H1 (cell line): ENCODE measurements at regions not wholly inside any gene's neighbourhood (a gene's known extent, or its start where the extent isn't known, plus 50 kb on each side); places are given as distances from the start of the nearest gene placed in this dataset.

ENCODE experiments used
- CTCF ChIA-PET: fragments of 300-600 bp; sonication (Branson Sonifier 250); formaldehyde crosslinking; loops from one replicate; lab custom pipeline; 2021; ENCODE audit not compliant: partially characterized antibody; lab: Charles Lee
- POLR2A ChIA-PET: fragments of 300-600 bp; sonication (Branson Sonifier 250); formaldehyde crosslinking; loops from one replicate; lab custom pipeline; 2021; ENCODE audit warnings: inconsistent platforms; ENCODE audit not compliant: partially characterized antibody; lab: Charles Lee
- DNase-seq, 2 experiments: peaks; one replicate each; pipeline versions ENCODE4 v3.0.0 to v3.0.0-alpha.2; 2010 to 2022; ENCODE audit warnings: low spot score in 2 of 2, low read depth in 1 of 2, mixed read lengths in 1 of 2
- FAIRE-seq: peaks from 2 replicates; lab custom pipeline; 2011; peaks lifted over from hg19 to GRCh38; lab: Jason Lieb, UNC
- H2AFZ ChIP-seq: 2 replicates; pipeline ENCODE4 v1.8.1; 2012; ENCODE audit warnings: low read length, inconsistent platforms
- H2AK5ac ChIP-seq: 2 replicates; pipeline ENCODE4 v1.6.1; 2013; ENCODE audit warnings: low read depth, low read length
- H2BK120ac ChIP-seq: replicated peaks from 2 replicates; pipeline ENCODE3; 2013; ENCODE audit warnings: low read depth, low read length, inconsistent platforms
- H2BK12ac ChIP-seq: 2 replicates; pipeline ENCODE4 v1.6.1; 2013; ENCODE audit warnings: low read depth, low read length
- H2BK15ac ChIP-seq: 2 replicates; pipeline ENCODE4 v1.6.1; 2013; ENCODE audit warnings: low read length
- H2BK20ac ChIP-seq: 2 replicates; pipeline ENCODE4 v1.6.1; 2013; ENCODE audit warnings: low read length
- H2BK5ac ChIP-seq: 2 replicates; pipeline ENCODE4 v1.6.1; 2013; ENCODE audit warnings: low read depth, low read length
- H3K14ac ChIP-seq: 2 replicates; pipeline ENCODE4 v1.6.1; 2013; ENCODE audit warnings: inconsistent platforms; ENCODE audit not compliant: insufficient read length
- H3K18ac ChIP-seq: 2 replicates; pipeline ENCODE4 v1.6.1; 2013; ENCODE audit warnings: low read length; ENCODE audit errors: extremely low read depth
- H3K23ac ChIP-seq: 2 replicates; pipeline ENCODE4 v1.6.1; 2013; ENCODE audit warnings: inconsistent platforms; ENCODE audit not compliant: insufficient read length
- H3K23me2 ChIP-seq: 2 replicates; pipeline ENCODE4 v1.6.1; 2013; ENCODE audit warnings: low read depth, low read length
- H3K27ac ChIP-seq: 2 replicates; pipeline ENCODE4 v1.6.1; 2011; ENCODE audit warnings: low read depth, low read length, inconsistent platforms
- H3K27me3 ChIP-seq, 4 experiments: replicated peaks in 1 of 4; 1 replicate in 1 of 4; 2 replicates in 3 of 4; pipeline versions ENCODE4 v1.6.1 to v1.8.1; 2011 to 2013; ENCODE audit warnings: low read length in 3 of 4, mild to moderate bottlenecking in 3 of 4, inconsistent platforms in 2 of 4, mixed read lengths in 2 of 4, moderate library complexity in 1 of 4; ENCODE audit not compliant: control insufficient read depth in 3 of 4, insufficient read depth in 3 of 4; ENCODE audit errors: extremely low read depth in 1 of 4
- H3K36me3 ChIP-seq, 4 experiments: 2 replicates each; pipeline versions ENCODE4 v1.6.1 to v1.8.1; 2011 to 2013; ENCODE audit warnings: mild to moderate bottlenecking in 4 of 4, low read length in 3 of 4, moderate library complexity in 2 of 4, control low read depth in 1 of 4, inconsistent platforms in 1 of 4; ENCODE audit not compliant: insufficient read depth in 4 of 4, control insufficient read depth in 2 of 4
- H3K4ac ChIP-seq: replicated peaks from 2 replicates; pipeline ENCODE3; 2013; ENCODE audit warnings: low read length, low read depth, mixed read lengths, inconsistent platforms; ENCODE audit not compliant: insufficient read length
- H3K4me1 ChIP-seq, 4 experiments: replicated peaks in 1 of 4; 1 replicate in 1 of 4; 2 replicates in 3 of 4; pipeline versions ENCODE4 v1.6.1 to v1.8.1; 2011 to 2013; ENCODE audit warnings: low read length in 3 of 4, inconsistent platforms in 2 of 4, mixed read lengths in 1 of 4; ENCODE audit not compliant: insufficient read depth in 4 of 4, control insufficient read depth in 3 of 4
- H3K4me2 ChIP-seq, 2 experiments: 2 replicates each; pipeline versions ENCODE4 v1.6.1 to v1.8.1; 2011 to 2013; ENCODE audit warnings: low read depth in 2 of 2, low read length in 2 of 2, control low read depth in 1 of 2, inconsistent platforms in 1 of 2, mild to moderate bottlenecking in 1 of 2; ENCODE audit not compliant: insufficient read depth in 1 of 2
- H3K4me3 ChIP-seq, 4 experiments: fragments of 200-600, 300-600 bp in 1 of 4; sonication (generic), shearing (Covaris generic), sonication (Bioruptor Twin) in 1 of 4; 2 replicates each; pipeline versions ENCODE4 v1.5.1 to v1.8.1; 2011 to 2016; ENCODE audit warnings: low read length in 4 of 4, low read depth in 3 of 4, control low read depth in 2 of 4, inconsistent platforms in 2 of 4, mild to moderate bottlenecking in 2 of 4, mixed read lengths in 1 of 4, moderate library complexity in 1 of 4; ENCODE audit not compliant: insufficient read depth in 2 of 4; ENCODE audit errors: extremely low read depth in 1 of 4
- H3K56ac ChIP-seq: replicated peaks from 2 replicates; pipeline ENCODE3; 2013; ENCODE audit warnings: low read depth, mild to moderate bottlenecking, mixed read lengths, low read length, inconsistent platforms; ENCODE audit not compliant: insufficient read length
- H3K79me1 ChIP-seq: 2 replicates; pipeline ENCODE4 v1.6.1; 2013; ENCODE audit warnings: low read depth, low read length, control low read depth
- H3K79me2 ChIP-seq, 2 experiments: 2 replicates each; pipeline versions ENCODE4 v1.6.1 to v1.8.1; 2012 to 2013; ENCODE audit warnings: low read length in 2 of 2, mild to moderate bottlenecking in 2 of 2, inconsistent platforms in 1 of 2; ENCODE audit not compliant: insufficient read depth in 2 of 2, control insufficient read depth in 1 of 2
- H3K9ac ChIP-seq, 4 experiments: replicated peaks in 1 of 4; 1 replicate in 1 of 4; 2 replicates in 3 of 4; pipeline versions ENCODE4 v1.6.1 to v1.8.1; 2011 to 2013; ENCODE audit warnings: low read depth in 3 of 4, low read length in 3 of 4, control low read depth in 2 of 4, mild to moderate bottlenecking in 2 of 4, moderate library complexity in 2 of 4, inconsistent platforms in 1 of 4; ENCODE audit errors: extremely low read depth in 1 of 4
- H3K9me3 ChIP-seq, 2 experiments: 2 replicates each; pipeline versions ENCODE4 v1.6.1 to v1.8.1; 2012 to 2013; ENCODE audit warnings: mild to moderate bottlenecking in 2 of 2, moderate library complexity in 2 of 2, control low read depth in 1 of 2, inconsistent platforms in 1 of 2, low read depth in 1 of 2, low read length in 1 of 2, mixed read lengths in 1 of 2; ENCODE audit not compliant: insufficient read depth in 2 of 2
- H4K20me1 ChIP-seq, 2 experiments: replicated peaks in 1 of 2; 2 replicates each; pipeline versions ENCODE3 to v1.8.1; 2011 to 2013; ENCODE audit warnings: inconsistent platforms in 2 of 2, low read length in 2 of 2, mild to moderate bottlenecking in 1 of 2; ENCODE audit not compliant: insufficient read depth in 2 of 2, control insufficient read depth in 1 of 2
- H4K5ac ChIP-seq: 2 replicates; pipeline ENCODE4 v1.6.1; 2013; ENCODE audit warnings: low read length, low read depth, mixed read lengths, inconsistent platforms; ENCODE audit not compliant: insufficient read length
- H4K8ac ChIP-seq: 2 replicates; pipeline ENCODE4 v1.8.0; 2013; ENCODE audit warnings: mild to moderate bottlenecking, moderate library complexity, low read length, inconsistent platforms; ENCODE audit not compliant: insufficient read depth; ENCODE audit errors: extremely low read depth
- H4K91ac ChIP-seq: replicated peaks from 2 replicates; pipeline ENCODE3; 2013; ENCODE audit warnings: low read length, mixed read lengths, inconsistent platforms; ENCODE audit not compliant: insufficient read length
- KDM1A ChIP-seq: fragments of 200-600, 300-600 bp; sonication (generic); IDR thresholded peaks from 2 replicates; pipeline ENCODE4 v1.7.1; 2016; ENCODE audit warnings: mild to moderate bottlenecking, low read length, borderline replicate concordance
- WGBS, 2 experiments: shearing (Covaris generic) in 1 of 2; methylation state at CpG; one replicate each; pipeline versions ENCODE4 v1.1.6 to v1.1.7; 2013 to 2015; ENCODE audit warnings: low lambda C conversion rate in 2 of 2, mixed read lengths in 2 of 2, inconsistent platforms in 1 of 2, low coverage in 1 of 2, missing lambda C conversion rate in 1 of 2; ENCODE audit not compliant: insufficient replicate concordance in 2 of 2, insufficient coverage in 1 of 2, insufficient read length in 1 of 2; ENCODE audit errors: extremely low coverage in 1 of 2, missing lambda C conversion rate in 1 of 2; 5-methylcytosine and 5-hydroxymethylcytosine counted together
- TF ChIP-seq, protein P1 (sequence below), 3 experiments: IDR thresholded peaks; 1 replicate in 2 of 3; 2 replicates in 1 of 3; pipeline versions ENCODE4 v1.5.1 to v1.6.1; 2011; ENCODE audit warnings: low read length in 3 of 3, mild to moderate bottlenecking in 3 of 3, inconsistent platforms in 2 of 3, low read depth in 1 of 3, moderate library complexity in 1 of 3; ENCODE audit not compliant: insufficient read depth in 1 of 3; ENCODE audit errors: control extremely low read depth in 1 of 3

DNA sequence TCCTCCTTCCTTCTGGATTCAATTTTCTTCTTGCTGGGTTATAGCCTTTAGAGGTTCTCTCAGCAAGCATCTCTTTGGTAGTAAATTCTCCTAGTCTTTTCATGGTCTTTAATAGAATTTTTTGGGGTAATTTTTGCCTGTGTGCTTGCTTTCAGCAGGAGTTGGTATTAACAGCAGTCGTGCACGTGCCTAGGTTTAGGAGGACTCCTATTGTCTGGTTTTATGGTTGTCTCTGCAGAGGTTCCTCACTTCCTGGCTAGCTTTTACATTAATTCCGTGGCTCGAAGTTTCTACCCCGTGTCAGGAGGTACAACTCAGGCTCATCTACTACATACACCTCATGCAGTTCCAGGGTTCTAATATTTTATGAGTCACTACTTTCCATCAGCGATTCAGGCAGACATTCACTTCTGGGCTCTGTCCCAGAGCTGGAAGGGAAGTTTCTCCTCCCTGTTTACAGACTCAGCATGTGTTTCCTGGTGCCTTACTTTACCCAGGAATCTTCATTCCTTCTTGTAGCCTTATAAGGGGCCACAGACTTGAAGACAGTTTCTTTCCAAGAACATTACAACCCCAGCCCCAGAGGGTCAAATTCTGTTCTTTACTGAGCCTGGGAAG, 643.6 kb downstream of the HS3ST4 start:
- Histone ChIP-seq H3K4me3 (no peak overlapping the region), H2BK12ac (no peak overlapping the region), H3K79me1 (no peaks in the 10 kb centered on the region), H2BK20ac (no peak overlapping the region), H2AFZ (no peak overlapping the region), H3K27me3 (no peaks in the 10 kb centered on the region), H3K23ac (no peak overlapping the region), H2BK120ac (no peak overlapping the region), H4K8ac (no peak overlapping the region), H2BK5ac (no peak overlapping the region), H3K36me3 (no peaks in the 10 kb centered on the region), H3K27ac (no peak overlapping the region), H3K79me2 (no peaks in the 10 kb centered on the region), H4K5ac (no peak overlapping the region), H2AK5ac (no peak overlapping the region), H3K56ac (no peak overlapping the region), H3K4me2 (no peak overlapping the region), H3K23me2 (no peaks in the 10 kb centered on the region), H4K20me1 (no peaks in the 10 kb centered on the region), H2BK15ac (no peak overlapping the region), H3K9me3 (no peaks in the 10 kb centered on the region), H3K9ac (no peak overlapping the region), H3K4ac (no peak overlapping the region), H4K91ac (no peak overlapping the region), H3K18ac (no peak overlapping the region), H3K14ac (no peak overlapping the region), H3K4me1 (no peaks in the 10 kb centered on the region)
- ChIA-PET CTCF (no interaction called here), POLR2A (no interaction called here)
- TF ChIP-seq, protein P1, sequence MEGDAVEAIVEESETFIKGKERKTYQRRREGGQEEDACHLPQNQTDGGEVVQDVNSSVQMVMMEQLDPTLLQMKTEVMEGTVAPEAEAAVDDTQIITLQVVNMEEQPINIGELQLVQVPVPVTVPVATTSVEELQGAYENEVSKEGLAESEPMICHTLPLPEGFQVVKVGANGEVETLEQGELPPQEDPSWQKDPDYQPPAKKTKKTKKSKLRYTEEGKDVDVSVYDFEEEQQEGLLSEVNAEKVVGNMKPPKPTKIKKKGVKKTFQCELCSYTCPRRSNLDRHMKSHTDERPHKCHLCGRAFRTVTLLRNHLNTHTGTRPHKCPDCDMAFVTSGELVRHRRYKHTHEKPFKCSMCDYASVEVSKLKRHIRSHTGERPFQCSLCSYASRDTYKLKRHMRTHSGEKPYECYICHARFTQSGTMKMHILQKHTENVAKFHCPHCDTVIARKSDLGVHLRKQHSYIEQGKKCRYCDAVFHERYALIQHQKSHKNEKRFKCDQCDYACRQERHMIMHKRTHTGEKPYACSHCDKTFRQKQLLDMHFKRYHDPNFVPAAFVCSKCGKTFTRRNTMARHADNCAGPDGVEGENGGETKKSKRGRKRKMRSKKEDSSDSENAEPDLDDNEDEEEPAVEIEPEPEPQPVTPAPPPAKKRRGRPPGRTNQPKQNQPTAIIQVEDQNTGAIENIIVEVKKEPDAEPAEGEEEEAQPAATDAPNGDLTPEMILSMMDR (IDR thresholded peaks at IDR 0.05; ENCODE audit: control extremely low read depth in 1 of 3, insufficient read depth in 1 of 3, low read depth in 1 of 3, low read length in 3 of 3) = no peak
- TF ChIP-seq KDM1A = no peak
- no peak for DNase-seq
- FAIRE-seq = no peak
- 92% methylated on average over 6 of the region's 6 CpGs; no CpG with 5 or more reads in 1 of the 2 experiments for WGBS, 2 experiments
